Stimulated activated CD4-positive, alpha-beta T cell treated with anti-CD3 and anti-CD28 coated beads, Interleukin-15, amount 100 ng/mL, for 48 hours (primary cell): ENCODE measurements at regions not wholly inside any gene's neighbourhood (a gene's known extent, or its start where the extent isn't known, plus 50 kb on each side); places are given as distances from the start of the nearest gene placed in this dataset.
A peak's percentile ranks its signal among the peaks of the same experiment; 100 is the strongest.
"Not testable (repeated sequence)": the region's sequence is repeated elsewhere in the genome, so short reads cannot be mapped to it uniquely, and the experiment has no call there.

Source experiments
- DNase-seq, 2 donors: peaks; one replicate each; pipeline ENCODE4 v3.0.0-alpha.2; 2020; ENCODE audit warnings: low read depth in 2 of 2

GRCh38 chr13:110809871-110810486 lies 96.5 kb downstream of the ING1 start:
- DNase-seq, result no peak

- no peak for DNase-seq
These were observed 97.7 kb downstream of the ING1 start for GRCh38 chr13:110811008-110811720.

GRCh38 chr13:110811771-110812120 lies 98.2 kb downstream of the ING1 start:
- DNase-seq, result no peak

- no peak for DNase-seq
These were observed 98.8 kb downstream of the ING1 start for GRCh38 chr13:110812121-110812868.

GRCh38 chr13:110812869-110813645 lies 99.6 kb downstream of the ING1 start:
- no peak for DNase-seq

- no peak for DNase-seq
These were observed 100.4 kb downstream of the ING1 start for GRCh38 chr13:110813646-110814624.

- DNase-seq, result no peak
These were observed 99.2 kb downstream of the ANKRD10 start for GRCh38 chr13:110815471-110816204.

- DNase-seq, result no peak
These were observed 98.4 kb downstream of the ANKRD10 start for GRCh38 chr13:110816500-110816899.

- DNase-seq, result no peak
These were observed 97.7 kb downstream of the ANKRD10 start for GRCh38 chr13:110817143-110817542.

- DNase-seq, result no peak
These were observed 96.1 kb downstream of the ANKRD10 start for GRCh38 chr13:110818747-110819146.

GRCh38 chr13:110819203-110820014 lies 95.5 kb downstream of the ANKRD10 start:
- peak; percentile 59 to 74 for DNase-seq

GRCh38 chr13:110820322-110820721 lies 94.5 kb downstream of the ANKRD10 start:
- DNase-seq, result no peak

GRCh38 chr13:110821837-110822668 lies 92.8 kb downstream of the ANKRD10 start:
- not testable (repeated sequence) for DNase-seq

- no peak for DNase-seq
These were observed 92.3 kb downstream of the ANKRD10 start for GRCh38 chr13:110822669-110822945.

- DNase-seq, result no peak
These were observed 90.1 kb downstream of the ANKRD10 start for GRCh38 chr13:110824702-110825300.

- DNase-seq, result no peak
These were observed 89.4 kb downstream of the ANKRD10 start for GRCh38 chr13:110825516-110825915.

- DNase-seq, result no peak
These were observed 88.8 kb downstream of the ANKRD10 start for GRCh38 chr13:110826101-110826500.
